ENCODE measurements at regions not wholly inside any gene's neighbourhood (a gene's known extent, or its start where the extent isn't known, plus 50 kb on each side); places are given as distances from the start of the nearest gene placed in this dataset.
A peak's percentile ranks its signal among the peaks of the same experiment; 100 is the strongest.
"Not testable (repeated sequence)": the region's sequence is repeated elsewhere in the genome, so short reads cannot be mapped to it uniquely, and the experiment has no call there.

- peak; percentile 42 for DNase-seq (ENCODE audit: low read depth)
Measured at GRCh38 chr22:35475545-35475944, 65.1 kb upstream of the RASD2 start.

- peak; percentile 56 for DNase-seq (ENCODE audit: low read depth)
Measured at GRCh38 chr22:35476341-35476740, 64.3 kb upstream of the RASD2 start.

GRCh38 chr22:35477911-35478582, 62.6 kb upstream of the RASD2 start:
- DNase-seq (ENCODE audit: low read depth), result peak; percentile 79

- no peak for DNase-seq (ENCODE audit: low read depth)
Measured at GRCh38 chr22:35478633-35479107, 62.0 kb upstream of the RASD2 start.

GRCh38 chr22:35479359-35479758, 61.3 kb upstream of the RASD2 start:
- no peak for DNase-seq (ENCODE audit: low read depth)

- DNase-seq (ENCODE audit: low read depth), result peak; percentile 68
Measured at GRCh38 chr22:35479985-35480550, 60.6 kb upstream of the RASD2 start.

GRCh38 chr22:35480627-35481550, 59.7 kb upstream of the RASD2 start:
- no peak for DNase-seq (ENCODE audit: low read depth)

- no peak for DNase-seq (ENCODE audit: low read depth)
Measured at GRCh38 chr22:35482311-35482710, 58.3 kb upstream of the RASD2 start.

- DNase-seq (ENCODE audit: low read depth), result no peak
Measured at GRCh38 chr22:35482974-35483373, 57.7 kb upstream of the RASD2 start.

- no peak for DNase-seq (ENCODE audit: low read depth)
Measured at GRCh38 chr22:35483730-35484129, 56.9 kb upstream of the RASD2 start.

GRCh38 chr22:35484651-35485556, 55.7 kb upstream of the RASD2 start:
- DNase-seq (ENCODE audit: low read depth), result no peak

GRCh38 chr22:35486116-35486631, 54.5 kb upstream of the RASD2 start:
- DNase-seq (ENCODE audit: low read depth), result no peak

GRCh38 chr22:35487623-35488022, 53.0 kb upstream of the RASD2 start:
- DNase-seq (ENCODE audit: low read depth), result not testable (repeated sequence)

- no peak for DNase-seq (ENCODE audit: low read depth)
Measured at GRCh38 chr22:35488513-35488912, 52.1 kb upstream of the RASD2 start.

- peak; percentile 23 for DNase-seq (ENCODE audit: low read depth)
Measured at GRCh38 chr22:35489239-35489638, 51.4 kb upstream of the RASD2 start.

All from Daoy (cell line).